ENCODE measurements at regions not wholly inside any gene's neighbourhood (a gene's known extent, or its start where the extent isn't known, plus 50 kb on each side); places are given as distances from the start of the nearest gene placed in this dataset.
A peak's percentile ranks its signal among the peaks of the same experiment; 100 is the strongest.

- ATAC-seq (ENCODE audit: insufficient read depth, low read depth), result no peak
- Histone ChIP-seq H3K4me3 (ENCODE audit: low read depth in 1 of 2, low read length in 2 of 2) (no peak overlapping the region), H4K20me1 (ENCODE audit: insufficient read depth, low read length) (no peaks in the 10 kb centered on the region), H3K27ac (ENCODE audit: low read length) (no peak overlapping the region), H3K27me3 (ENCODE audit: insufficient read depth, low read length, poor library complexity) (no peaks in the 10 kb centered on the region), H3K36me3 (ENCODE audit: insufficient read depth, low read length) (no peaks in the 10 kb centered on the region), H3K4me1 (ENCODE audit: insufficient read depth, low read length) (no peaks in the 10 kb centered on the region), H3K79me2 (ENCODE audit: insufficient read depth, low read length) (no peaks in the 10 kb centered on the region), H2AFZ (ENCODE audit: low read depth, low read length) (no peak overlapping the region), H3K4me2 (ENCODE audit: insufficient read depth, low read length) (no peak overlapping the region), H3K9ac (ENCODE audit: low read depth, low read length) (no peak overlapping the region), H3K9me3 (ENCODE audit: insufficient read depth, low read length, severe bottlenecking) (no peaks in the 10 kb centered on the region)
- no peak for TF ChIP-seq EZH2 (IDR thresholded peaks at IDR 0.05; ENCODE audit: borderline replicate concordance, low read depth, low read length, severe bottlenecking)
- TF ChIP-seq, protein P1, sequence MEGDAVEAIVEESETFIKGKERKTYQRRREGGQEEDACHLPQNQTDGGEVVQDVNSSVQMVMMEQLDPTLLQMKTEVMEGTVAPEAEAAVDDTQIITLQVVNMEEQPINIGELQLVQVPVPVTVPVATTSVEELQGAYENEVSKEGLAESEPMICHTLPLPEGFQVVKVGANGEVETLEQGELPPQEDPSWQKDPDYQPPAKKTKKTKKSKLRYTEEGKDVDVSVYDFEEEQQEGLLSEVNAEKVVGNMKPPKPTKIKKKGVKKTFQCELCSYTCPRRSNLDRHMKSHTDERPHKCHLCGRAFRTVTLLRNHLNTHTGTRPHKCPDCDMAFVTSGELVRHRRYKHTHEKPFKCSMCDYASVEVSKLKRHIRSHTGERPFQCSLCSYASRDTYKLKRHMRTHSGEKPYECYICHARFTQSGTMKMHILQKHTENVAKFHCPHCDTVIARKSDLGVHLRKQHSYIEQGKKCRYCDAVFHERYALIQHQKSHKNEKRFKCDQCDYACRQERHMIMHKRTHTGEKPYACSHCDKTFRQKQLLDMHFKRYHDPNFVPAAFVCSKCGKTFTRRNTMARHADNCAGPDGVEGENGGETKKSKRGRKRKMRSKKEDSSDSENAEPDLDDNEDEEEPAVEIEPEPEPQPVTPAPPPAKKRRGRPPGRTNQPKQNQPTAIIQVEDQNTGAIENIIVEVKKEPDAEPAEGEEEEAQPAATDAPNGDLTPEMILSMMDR (IDR thresholded peaks at IDR 0.05; ENCODE audit: borderline replicate concordance, extremely low read depth, low read length, poor library complexity, severe bottlenecking), result no peak
- no peak for DNase-seq
Measured at GRCh38 chr3:135760581-135760980, 204.9 kb upstream of the PPP2R3A start.

GRCh38 chr3:135762188-135762856 lies 203.2 kb upstream of the PPP2R3A start:
- no peak overlapping the region for H3K4me2 ChIP-seq (ENCODE audit: insufficient read depth, low read length)
- no peak overlapping the region for H2AFZ ChIP-seq (ENCODE audit: low read depth, low read length)
- no peaks in the 10 kb centered on the region for H3K36me3 ChIP-seq (ENCODE audit: insufficient read depth, low read length)

GRCh38 chr3:135766115-135766514 lies 199.4 kb upstream of the PPP2R3A start:
- Histone ChIP-seq H3K9ac (ENCODE audit: low read depth, low read length) (no peak overlapping the region), H3K4me2 (ENCODE audit: insufficient read depth, low read length) (no peak overlapping the region), H3K9me3 (ENCODE audit: insufficient read depth, low read length, severe bottlenecking) (no peaks in the 10 kb centered on the region), H4K20me1 (ENCODE audit: insufficient read depth, low read length) (no peaks in the 10 kb centered on the region), H3K4me1 (ENCODE audit: insufficient read depth, low read length) (no peaks in the 10 kb centered on the region), H3K27me3 (ENCODE audit: insufficient read depth, low read length, poor library complexity) (no peaks in the 10 kb centered on the region), H3K79me2 (ENCODE audit: insufficient read depth, low read length) (no peaks in the 10 kb centered on the region), H2AFZ (ENCODE audit: low read depth, low read length) (no peak overlapping the region), H3K4me3 (ENCODE audit: low read depth in 1 of 2, low read length in 2 of 2) (no peak overlapping the region), H3K36me3 (ENCODE audit: insufficient read depth, low read length) (no peaks in the 10 kb centered on the region), H3K27ac (ENCODE audit: low read length) (no peak overlapping the region)
- ATAC-seq (ENCODE audit: insufficient read depth, low read depth) (no peak), DNase-seq (no peak)
- TF ChIP-seq, protein P1 (IDR thresholded peaks at IDR 0.05; ENCODE audit: borderline replicate concordance, extremely low read depth, low read length, poor library complexity, severe bottlenecking), result no peak
- no peak for TF ChIP-seq EZH2 (IDR thresholded peaks at IDR 0.05; ENCODE audit: borderline replicate concordance, low read depth, low read length, severe bottlenecking)

More at GRCh38 chr3:135762188-135762856, 203.2 kb upstream of the PPP2R3A start:
- TF ChIP-seq, protein P1 (IDR thresholded peaks at IDR 0.05; ENCODE audit: borderline replicate concordance, extremely low read depth, low read length, poor library complexity, severe bottlenecking), result peak; percentile 33
- TF ChIP-seq EZH2 (IDR thresholded peaks at IDR 0.05; ENCODE audit: borderline replicate concordance, low read depth, low read length, severe bottlenecking), result no peak
- Histone ChIP-seq H3K4me1 (ENCODE audit: insufficient read depth, low read length) (no peaks in the 10 kb centered on the region), H3K27ac (ENCODE audit: low read length) (no peak overlapping the region), H3K79me2 (ENCODE audit: insufficient read depth, low read length) (no peaks in the 10 kb centered on the region), H3K9ac (ENCODE audit: low read depth, low read length) (no peak overlapping the region), H4K20me1 (ENCODE audit: insufficient read depth, low read length) (no peaks in the 10 kb centered on the region), H3K27me3 (ENCODE audit: insufficient read depth, low read length, poor library complexity) (no peaks in the 10 kb centered on the region), H3K9me3 (ENCODE audit: insufficient read depth, low read length, severe bottlenecking) (no peaks in the 10 kb centered on the region), H3K4me3 (ENCODE audit: low read depth in 1 of 2, low read length in 2 of 2) (no peak overlapping the region)
- ATAC-seq (ENCODE audit: insufficient read depth, low read depth) (peak; percentile 54), DNase-seq (no peak)

Data from DND-41 (cell line).